Fibroblast of lung (primary cell): ENCODE measurements at regions not wholly inside any gene's neighbourhood (a gene's known extent, or its start where the extent isn't known, plus 50 kb on each side); places are given as distances from the start of the nearest gene placed in this dataset.

Source experiments
- DNase-seq, 2 donors: peaks; one replicate each; pipeline versions ENCODE4 v3.0.0 to v3.0.0-alpha.2; 2010; ENCODE audit warnings: low read depth in 2 of 2
- H2AFZ ChIP-seq: 2 replicates; pipeline ENCODE4 v1.5.1; 2012; ENCODE audit warnings: low read length, control low read depth, inconsistent platforms
- H3K27ac ChIP-seq: 2 replicates; pipeline ENCODE4 v1.5.1; 2011; ENCODE audit warnings: low read length, control low read depth; ENCODE audit not compliant: insufficient read depth
- H3K27me3 ChIP-seq: 2 replicates; pipeline ENCODE4 v1.5.1; 2011; ENCODE audit warnings: mild to moderate bottlenecking, low read length; ENCODE audit not compliant: control insufficient read depth, insufficient read depth
- H3K36me3 ChIP-seq: 2 replicates; pipeline ENCODE4 v1.5.1; 2011; ENCODE audit warnings: low read length; ENCODE audit not compliant: control insufficient read depth, insufficient read depth
- H3K4me1 ChIP-seq: 2 replicates; pipeline ENCODE4 v1.5.1; 2011; ENCODE audit warnings: low read length; ENCODE audit not compliant: control insufficient read depth, insufficient read depth; ENCODE audit errors: extremely low read depth
- H3K4me2 ChIP-seq: 2 replicates; pipeline ENCODE4 v1.5.1; 2011; ENCODE audit warnings: low read length, control low read depth; ENCODE audit not compliant: insufficient read depth; ENCODE audit errors: extremely low read depth
- H3K4me3 ChIP-seq, 4 experiments: fragments of 200-600 bp in 1 of 4; sonication (generic) in 1 of 4; replicated peaks in 1 of 4; 2 replicates each; pipeline ENCODE4 v1.5.1; 2011 to 2016; ENCODE audit warnings: low read length in 4 of 4, low read depth in 3 of 4, mild to moderate bottlenecking in 3 of 4, control low read depth in 2 of 4, inconsistent platforms in 1 of 4, mixed read lengths in 1 of 4; ENCODE audit not compliant: insufficient read depth in 1 of 4; ENCODE audit errors: control extremely low read depth in 1 of 4
- H3K79me2 ChIP-seq: 2 replicates; pipeline ENCODE4 v1.5.1; 2012; ENCODE audit warnings: mild to moderate bottlenecking, low read length, inconsistent platforms; ENCODE audit not compliant: control insufficient read depth, insufficient read depth
- H3K9ac ChIP-seq: 2 replicates; pipeline ENCODE4 v1.5.1; 2011; ENCODE audit warnings: mild to moderate bottlenecking, low read length, control low read depth; ENCODE audit not compliant: insufficient read depth
- H3K9me3 ChIP-seq: 2 replicates; pipeline ENCODE4 v1.5.1; 2012; ENCODE audit warnings: low read depth, low read length; ENCODE audit not compliant: control insufficient read depth, insufficient read depth
- H4K20me1 ChIP-seq: 2 replicates; pipeline ENCODE4 v1.5.1; 2011; ENCODE audit warnings: low read length; ENCODE audit not compliant: control insufficient read depth, insufficient read depth; ENCODE audit errors: extremely low read depth
- CTCF ChIP-seq, 2 donors: IDR thresholded peaks in 1 of 2; conservative IDR thresholded peaks in 1 of 2; 1 replicate in 1 of 2; 2 replicates in 1 of 2; pipeline ENCODE4 v1.5.1; 2011 to 2012; ENCODE audit warnings: low read length in 2 of 2, control low read depth in 1 of 2, inconsistent platforms in 1 of 2, low read depth in 1 of 2, mild to moderate bottlenecking in 1 of 2
- EZH2 ChIP-seq: IDR thresholded peaks from 2 replicates; pipeline ENCODE4 v1.5.1; 2012; ENCODE audit warnings: low read length, control low read depth, mild to moderate bottlenecking; ENCODE audit errors: missing control alignments

DNA sequence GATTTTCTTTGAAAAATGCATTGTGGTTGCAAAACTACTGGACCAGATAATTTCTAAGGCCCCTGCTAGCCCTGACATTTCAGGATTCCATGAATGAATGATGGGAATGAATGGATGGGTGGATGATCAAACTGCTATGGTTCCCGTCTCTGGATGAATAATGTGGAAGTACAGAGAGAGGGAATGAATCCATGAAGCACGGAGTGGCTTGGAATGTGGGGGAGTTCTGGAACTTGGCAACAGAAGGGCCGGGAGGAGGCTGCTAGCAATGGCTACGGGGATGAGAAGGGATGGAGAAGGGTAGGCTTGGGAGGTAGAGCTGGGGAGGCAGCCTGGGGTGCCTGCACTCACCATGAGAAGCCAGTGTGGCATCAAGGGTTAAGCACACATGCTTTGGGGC is 84.8 kb downstream of the NCR2 start:
- no peaks in the 10 kb centered on the region for H3K4me1 ChIP-seq
- H3K4me2 ChIP-seq: no peak overlapping the region
- no peak overlapping the region for H3K27ac ChIP-seq
- no peaks in the 10 kb centered on the region for H3K79me2 ChIP-seq
- H3K36me3 ChIP-seq: no peaks in the 10 kb centered on the region
- no peaks in the 10 kb centered on the region for H4K20me1 ChIP-seq
- no peaks in the 10 kb centered on the region for H3K27me3 ChIP-seq
- no peak overlapping the region for H3K9ac ChIP-seq
- no peak overlapping the region for H2AFZ ChIP-seq
- H3K4me3 ChIP-seq: no peak overlapping the region
- H3K9me3 ChIP-seq: no peaks in the 10 kb centered on the region
- DNase-seq: no peak
- TF ChIP-seq CTCF (conservative IDR thresholded peaks at IDR 0.05 in 1 of 2, IDR thresholded peaks at IDR 0.05 in 1 of 2; ENCODE audit: low read depth in 1 of 2, low read length in 2 of 2) (no peak), EZH2 (no peak)

- Histone ChIP-seq H2AFZ (no peak overlapping the region), H3K9me3 (no peaks in the 10 kb centered on the region), H3K4me3 (no peak overlapping the region), H3K4me2 (no peak overlapping the region), H3K27ac (no peak overlapping the region), H3K79me2 (no peaks in the 10 kb centered on the region), H3K9ac (no peak overlapping the region), H3K4me1 (no peaks in the 10 kb centered on the region), H3K27me3 (peaks cover 10% of the 10 kb centered on the region), H3K36me3 (no peaks in the 10 kb centered on the region), H4K20me1 (no peaks in the 10 kb centered on the region)
- TF ChIP-seq CTCF (conservative IDR thresholded peaks at IDR 0.05 in 1 of 2, IDR thresholded peaks at IDR 0.05 in 1 of 2; ENCODE audit: low read depth in 1 of 2, low read length in 2 of 2): no peak
- DNase-seq: no peak
Observed at GRCh38 chr6:41422161-41422560, 86.8 kb downstream of the NCR2 start.

DNA sequence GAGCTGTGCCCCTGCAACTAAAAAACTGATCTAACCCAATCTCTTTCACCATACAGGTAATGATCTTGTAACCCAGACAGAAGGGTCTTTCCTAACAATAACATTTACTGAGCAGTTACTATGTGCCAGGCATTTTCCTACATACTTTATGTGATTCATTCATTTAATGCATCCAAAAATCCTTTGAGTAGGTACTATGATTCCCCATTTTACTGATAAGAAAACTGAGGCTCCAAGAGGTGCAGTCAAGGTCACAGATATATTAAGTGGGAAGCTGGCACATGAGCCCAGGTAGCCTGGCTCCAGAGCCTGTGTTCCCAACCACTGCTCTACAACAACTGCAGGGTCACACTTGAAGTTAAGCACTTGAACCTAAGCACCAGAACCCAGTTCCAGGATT is 87.6 kb downstream of the NCR2 start:
- H3K79me2 ChIP-seq: no peaks in the 10 kb centered on the region
- H3K27me3 ChIP-seq: peaks cover 12% of the 10 kb centered on the region
- H3K4me2 ChIP-seq: no peak overlapping the region
- no peak overlapping the region for H3K27ac ChIP-seq
- DNase-seq: no peak
- H2AFZ ChIP-seq: no peak overlapping the region
- H3K9me3 ChIP-seq: no peaks in the 10 kb centered on the region
- H3K4me3 ChIP-seq: no peak overlapping the region
- H3K36me3 ChIP-seq: no peaks in the 10 kb centered on the region
- no peak overlapping the region for H3K9ac ChIP-seq
- no peaks in the 10 kb centered on the region for H4K20me1 ChIP-seq
- no peaks in the 10 kb centered on the region for H3K4me1 ChIP-seq
- TF ChIP-seq EZH2: no peak
- TF ChIP-seq CTCF (conservative IDR thresholded peaks at IDR 0.05 in 1 of 2, IDR thresholded peaks at IDR 0.05 in 1 of 2; ENCODE audit: low read depth in 1 of 2, low read length in 2 of 2): no peak
